K562 (cell line): ENCODE measurements at regions not wholly inside any gene's neighbourhood (a gene's known extent, or its start where the extent isn't known, plus 50 kb on each side); places are given as distances from the start of the nearest gene placed in this dataset.

Source experiments
- ATAC-seq: fragments of 200-7000 bp; cut with Tn5 transposase; 3 replicates; pipeline ENCODE4 v1.9.1; 2020; ENCODE audit warnings: moderate library complexity
- BruUV-seq: library from RNA; stranded (reverse); fragments of 400-500 nt; replicated peaks from 2 replicates; lab custom pipeline; 2021; lab: Mats Ljungman, UMichigan
- CTCF ChIA-PET: fragments of 300-600 bp; formaldehyde crosslinking; extraction: SDS; loops from one replicate; lab custom pipeline; 2021; ENCODE audit warnings: low intra/inter-chr PET ratio; lab: Yijun Ruan, JAX
- POLR2A ChIA-PET: fragments of 300-600, 350-650 bp; sonication (Branson Sonifier 250); formaldehyde crosslinking; extraction: SDS; loops from one replicate; lab custom pipeline; 2021; ENCODE audit warnings: antibody characterized with exemption, inconsistent platforms; lab: Yijun Ruan, JAX
- DNase-seq, 4 experiments: peaks; one replicate each; pipeline versions ENCODE4 v3.0.0 to v3.0.0-alpha.2; 2011 to 2018; ENCODE audit warnings: low spot score in 3 of 4, mixed read lengths in 3 of 4; ENCODE audit errors: extremely low read depth in 1 of 4
- FAIRE-seq: peaks from 2 replicates; lab custom pipeline; 2011; peaks lifted over from hg19 to GRCh38; lab: Jason Lieb, UNC
- H2AFZ ChIP-seq: 2 replicates; pipeline ENCODE4 v1.6.0; 2011; ENCODE audit warnings: low read depth, low read length, control low read depth, inconsistent platforms
- H3K27ac ChIP-seq: fragments of 200-600 bp; 3 replicates; pipeline ENCODE4 v1.8.0; 2011; ENCODE audit warnings: low read depth, mild to moderate bottlenecking, control low read depth, inconsistent platforms, low read length, moderate library complexity, mixed read lengths; ENCODE audit errors: extremely low read depth
- H3K27me3 ChIP-seq, 2 experiments: fragments of 300-600 bp in 1 of 2; 2 replicates in 1 of 2; 3 replicates in 1 of 2; pipeline versions ENCODE4 v1.6.0 to v1.8.0; 2011; ENCODE audit warnings: inconsistent platforms in 2 of 2, low read length in 2 of 2, mild to moderate bottlenecking in 1 of 2, mixed read lengths in 1 of 2, moderate library complexity in 1 of 2; ENCODE audit not compliant: control insufficient read depth in 2 of 2, insufficient read depth in 2 of 2
- H3K36me3 ChIP-seq: fragments of 300-600 bp; 3 replicates; pipeline ENCODE4 v1.8.0; 2011; ENCODE audit warnings: mild to moderate bottlenecking, low read length, inconsistent platforms; ENCODE audit not compliant: control insufficient read depth, insufficient read depth
- H3K4me1 ChIP-seq, 2 experiments: fragments of 200-600 bp in 1 of 2; replicated peaks in 1 of 2; 2 replicates in 1 of 2; 3 replicates in 1 of 2; pipeline versions ENCODE4 v1.5.1 to v1.8.0; 2011; ENCODE audit warnings: inconsistent platforms in 2 of 2, low read length in 2 of 2, mild to moderate bottlenecking in 1 of 2, mixed read lengths in 1 of 2, moderate library complexity in 1 of 2; ENCODE audit not compliant: control insufficient read depth in 2 of 2, insufficient read depth in 2 of 2
- H3K4me2 ChIP-seq: 2 replicates; pipeline ENCODE4 v1.6.1; 2011; ENCODE audit warnings: low read length, control low read depth, inconsistent platforms, mixed read lengths; ENCODE audit not compliant: insufficient read depth
- H3K4me3 ChIP-seq: fragments of 200-600 bp; sonication (generic), shearing (Covaris generic); 2 replicates; pipeline ENCODE4 v1.5.1; 2016; ENCODE audit warnings: control low read depth, inconsistent platforms
- H3K79me2 ChIP-seq: fragments of 200-600 bp; 3 replicates; pipeline ENCODE4 v1.8.0; 2011; ENCODE audit warnings: low read length, inconsistent platforms; ENCODE audit not compliant: control insufficient read depth, insufficient read depth
- H3K9ac ChIP-seq, 2 experiments: 2 replicates each; pipeline versions ENCODE4 v1.6.0 to v1.6.1; 2011; ENCODE audit warnings: low read depth in 2 of 2, low read length in 2 of 2, control low read depth in 1 of 2, inconsistent platforms in 1 of 2, mild to moderate bottlenecking in 1 of 2, mixed read lengths in 1 of 2; ENCODE audit not compliant: insufficient read depth in 1 of 2
- H3K9me1 ChIP-seq: one replicate; pipeline ENCODE4 v1.6.0; 2011; ENCODE audit warnings: inconsistent platforms, mild to moderate bottlenecking, low read length, moderate library complexity; ENCODE audit not compliant: control insufficient read depth, insufficient read depth
- H3K9me3 ChIP-seq: replicated peaks from 2 replicates; pipeline ENCODE4 v1.5.1; 2011; ENCODE audit warnings: low read depth, low read length, inconsistent platforms; ENCODE audit not compliant: control insufficient read depth, insufficient read depth
- H4K20me1 ChIP-seq: replicated peaks from 2 replicates; pipeline ENCODE4 v1.6.1; 2011; ENCODE audit warnings: low read length, inconsistent platforms, mixed read lengths; ENCODE audit not compliant: control insufficient read depth, insufficient read depth
- BRF1 ChIP-seq: IDR thresholded peaks from 3 replicates; pipeline ENCODE4 v1.6.1; 2011; ENCODE audit warnings: borderline replicate concordance, mild to moderate bottlenecking; ENCODE audit not compliant: insufficient read length; ENCODE audit errors: extremely low read depth
- ETV1 ChIP-seq: fragments of 450-650 bp; conservative IDR thresholded peaks from 2 replicates; pipeline ENCODE4 v1.6.1; 2016; ENCODE audit warnings: missing genetic modification characterization, control low read depth, low read depth, missing compliant biosample characterization
- FUS ChIP-seq: fragments of 200-400 bp; formaldehyde crosslinking; optimal IDR thresholded peaks from 2 replicates; pipeline ENCODE3; 2017; ENCODE audit warnings: low read depth, low read length
- GABPB1 ChIP-seq: sonication (generic); formaldehyde crosslinking; IDR thresholded peaks from 2 replicates; pipeline ENCODE4 v1.8.0; 2022; ENCODE audit warnings: mild to moderate bottlenecking, missing genetic modification reagents
- HDAC1 ChIP-seq, 2 experiments: fragments of 450-650 bp; IDR thresholded peaks; 2 replicates each; pipeline ENCODE4 v1.6.1; 2016 to 2017; ENCODE audit warnings: inconsistent platforms in 1 of 2, mild to moderate bottlenecking in 1 of 2, moderate library complexity in 1 of 2
- HDGF ChIP-seq: fragments of 450-650 bp; IDR thresholded peaks from 2 replicates; pipeline ENCODE4 v1.6.1; 2016
- LARP7 ChIP-seq: fragments of 450-650 bp; IDR thresholded peaks from 2 replicates; pipeline ENCODE4 v1.6.1; 2016
- MEF2D ChIP-seq: conservative IDR thresholded peaks from 2 replicates; pipeline ENCODE4 v1.6.1; 2016; ENCODE audit warnings: low read depth, missing genetic modification characterization, missing compliant biosample characterization
- RFX5 ChIP-seq: IDR thresholded peaks from 2 replicates; pipeline ENCODE4 v1.6.1; 2011; ENCODE audit warnings: low read depth, mild to moderate bottlenecking, improper control_type of control experiment, low read length
- ZBTB1 ChIP-seq: sonication (generic); formaldehyde crosslinking; IDR thresholded peaks from 2 replicates; pipeline ENCODE4 v1.8.1; 2023; ENCODE audit warnings: missing genetic modification reagents, low read depth, mild to moderate bottlenecking, borderline replicate concordance
- ZEB2 ChIP-seq: fragments of 450-650 bp; IDR thresholded peaks from 2 replicates; pipeline ENCODE4 v1.6.1; 2016
- ZNF3 ChIP-seq: fragments of 250-450 bp; sonication (Bioruptor Pico); IDR thresholded peaks from 2 replicates; pipeline ENCODE4 v1.5.0; 2021; ENCODE audit warnings: mild to moderate bottlenecking, moderate library complexity
- ZNF75A ChIP-seq: fragments of 450-650 bp; formaldehyde crosslinking; IDR thresholded peaks from 2 replicates; pipeline ENCODE4 v1.4.0; 2020; ENCODE audit warnings: mild to moderate bottlenecking
- in situ Hi-C: fragments of 300-500 bp; cut with MboI; formaldehyde crosslinking; loops from 4 replicates; pipeline ENCODE4 v1.15.0; 2018; ENCODE audit warnings: inconsistent platforms, mixed read lengths
- intact Hi-C: fragments of 100-400 bp; cut with micrococcal nuclease; formaldehyde crosslinking; loops from 2 replicates; pipeline ENCODE4 v1.14.2; 2022
- TF ChIP-seq, protein P1 (sequence below): fragments of 250-450 bp; sonication (Bioruptor Pico); IDR thresholded peaks from 2 replicates; pipeline ENCODE4 v1.4.0; 2020; ENCODE audit warnings: borderline replicate concordance
- TF ChIP-seq, protein P2 (sequence below): fragments of 150-350 bp; conservative IDR thresholded peaks from 2 replicates; pipeline ENCODE4 v1.6.1; 2014; ENCODE audit warnings: low read length

DNA sequence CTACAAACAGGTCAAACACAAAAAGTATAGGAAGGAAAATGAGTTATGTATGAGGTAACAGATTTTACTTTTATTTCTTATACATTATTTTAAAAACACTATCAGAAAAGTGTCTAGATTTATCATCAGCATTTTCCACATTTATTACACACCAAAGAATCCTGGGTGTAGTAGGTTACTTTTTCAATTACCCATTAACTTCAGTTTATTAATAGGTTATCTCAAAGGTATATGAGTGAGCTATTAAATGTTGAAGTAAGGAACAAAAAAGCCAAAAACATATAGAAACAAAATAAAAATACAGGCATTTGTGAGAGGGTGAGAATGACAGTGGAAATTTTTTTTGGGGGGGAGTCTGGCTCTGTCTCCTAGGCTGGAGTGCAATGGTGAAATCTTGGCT, 150.5 kb downstream of the SIM1 start:
- no peak overlapping the region for H3K4me3 ChIP-seq
- H3K9me3 ChIP-seq: no peaks in the 10 kb centered on the region
- ChIA-PET POLR2A (no interaction called here), CTCF (no interaction called here)
- peaks cover 0 to 6% of the 10 kb centered on the region in 2 experiments; a peak in 2 of 5 replicates for H3K27me3 ChIP-seq
- FAIRE-seq (no peak), ATAC-seq (no peak), DNase-seq (no peak)
- no peaks in the 10 kb centered on the region for H3K79me2 ChIP-seq
- in situ Hi-C loops: no loop called here
- H4K20me1 ChIP-seq: no peaks in the 10 kb centered on the region
- H3K36me3 ChIP-seq: no peaks in the 10 kb centered on the region
- H3K27ac ChIP-seq: no peak overlapping the region
- H3K9ac ChIP-seq: no peak overlapping the region
- no peaks in the 10 kb centered on the region for H3K9me1 ChIP-seq
- no TSS peak for BruUV-seq
- H3K4me1 ChIP-seq: no peaks in the 10 kb centered on the region
- no peak overlapping the region for H2AFZ ChIP-seq
- TF ChIP-seq ETV1 (no peak), MEF2D (no peak), RFX5 (no peak), ZEB2 (no peak), FUS (no peak), ZNF3 (CRISPR knock-in tag) (no peak), GABPB1 (CRISPR knock-in tag) (no peak), HDAC1 (IDR thresholded peaks at IDR 0.05) (no peak), LARP7 (no peak), BRF1 (no peak), ZBTB1 (CRISPR knock-in tag) (no peak), ZNF75A (CRISPR knock-in tag) (no peak), HDGF (no peak)
- TF ChIP-seq, protein P1, sequence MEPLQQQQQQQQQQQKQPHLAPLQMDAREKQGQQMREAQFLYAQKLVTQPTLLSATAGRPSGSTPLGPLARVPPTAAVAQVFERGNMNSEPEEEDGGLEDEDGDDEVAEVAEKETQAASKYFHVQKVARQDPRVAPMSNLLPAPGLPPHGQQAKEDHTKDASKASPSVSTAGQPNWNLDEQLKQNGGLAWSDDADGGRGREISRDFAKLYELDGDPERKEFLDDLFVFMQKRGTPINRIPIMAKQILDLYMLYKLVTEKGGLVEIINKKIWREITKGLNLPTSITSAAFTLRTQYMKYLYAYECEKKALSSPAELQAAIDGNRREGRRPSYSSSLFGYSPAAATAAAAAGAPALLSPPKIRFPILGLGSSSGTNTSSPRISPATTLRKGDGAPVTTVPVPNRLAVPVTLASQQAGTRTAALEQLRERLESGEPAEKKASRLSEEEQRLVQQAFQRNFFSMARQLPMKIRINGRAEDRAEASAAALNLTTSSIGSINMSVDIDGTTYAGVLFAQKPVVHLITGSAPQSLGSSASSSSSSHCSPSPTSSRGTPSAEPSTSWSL (CRISPR knock-in tag): no peak
- TF ChIP-seq, protein P2, sequence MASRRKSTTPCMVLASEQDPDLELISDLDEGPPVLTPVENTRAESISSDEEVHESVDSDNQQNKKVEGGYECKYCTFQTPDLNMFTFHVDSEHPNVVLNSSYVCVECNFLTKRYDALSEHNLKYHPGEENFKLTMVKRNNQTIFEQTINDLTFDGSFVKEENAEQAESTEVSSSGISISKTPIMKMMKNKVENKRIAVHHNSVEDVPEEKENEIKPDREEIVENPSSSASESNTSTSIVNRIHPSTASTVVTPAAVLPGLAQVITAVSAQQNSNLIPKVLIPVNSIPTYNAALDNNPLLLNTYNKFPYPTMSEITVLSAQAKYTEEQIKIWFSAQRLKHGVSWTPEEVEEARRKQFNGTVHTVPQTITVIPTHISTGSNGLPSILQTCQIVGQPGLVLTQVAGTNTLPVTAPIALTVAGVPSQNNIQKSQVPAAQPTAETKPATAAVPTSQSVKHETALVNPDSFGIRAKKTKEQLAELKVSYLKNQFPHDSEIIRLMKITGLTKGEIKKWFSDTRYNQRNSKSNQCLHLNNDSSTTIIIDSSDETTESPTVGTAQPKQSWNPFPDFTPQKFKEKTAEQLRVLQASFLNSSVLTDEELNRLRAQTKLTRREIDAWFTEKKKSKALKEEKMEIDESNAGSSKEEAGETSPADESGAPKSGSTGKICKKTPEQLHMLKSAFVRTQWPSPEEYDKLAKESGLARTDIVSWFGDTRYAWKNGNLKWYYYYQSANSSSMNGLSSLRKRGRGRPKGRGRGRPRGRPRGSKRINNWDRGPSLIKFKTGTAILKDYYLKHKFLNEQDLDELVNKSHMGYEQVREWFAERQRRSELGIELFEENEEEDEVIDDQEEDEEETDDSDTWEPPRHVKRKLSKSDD: no peak
- intact Hi-C loops: no loop called here
- H3K4me2 ChIP-seq: no peak overlapping the region
